Thyroid gland (tissue), 4 donors: ENCODE measurements at regions not wholly inside any gene's neighbourhood (a gene's known extent, or its start where the extent isn't known, plus 50 kb on each side); places are given as distances from the start of the nearest gene placed in this dataset.

Experiments
- CTCF ChIP-seq, 6 experiments: fragments of 200-600 bp in 3 of 6; fragments of 450-650 bp in 3 of 6; sonication (generic) in 3 of 6; IDR thresholded peaks; one replicate each; pipeline ENCODE4 v1.5.1; 2016 to 2019; ENCODE audit warnings: antibody characterized with exemption in 6 of 6, mild to moderate bottlenecking in 2 of 6, inconsistent platforms in 1 of 6, moderate library complexity in 1 of 6
- POLR2A ChIP-seq, 2 donors: fragments of 450-650 bp; IDR thresholded peaks; one replicate each; pipeline ENCODE4 v1.6.1; 2017; ENCODE audit warnings: antibody characterized with exemption in 2 of 2, mild to moderate bottlenecking in 2 of 2, moderate library complexity in 1 of 2

DNA sequence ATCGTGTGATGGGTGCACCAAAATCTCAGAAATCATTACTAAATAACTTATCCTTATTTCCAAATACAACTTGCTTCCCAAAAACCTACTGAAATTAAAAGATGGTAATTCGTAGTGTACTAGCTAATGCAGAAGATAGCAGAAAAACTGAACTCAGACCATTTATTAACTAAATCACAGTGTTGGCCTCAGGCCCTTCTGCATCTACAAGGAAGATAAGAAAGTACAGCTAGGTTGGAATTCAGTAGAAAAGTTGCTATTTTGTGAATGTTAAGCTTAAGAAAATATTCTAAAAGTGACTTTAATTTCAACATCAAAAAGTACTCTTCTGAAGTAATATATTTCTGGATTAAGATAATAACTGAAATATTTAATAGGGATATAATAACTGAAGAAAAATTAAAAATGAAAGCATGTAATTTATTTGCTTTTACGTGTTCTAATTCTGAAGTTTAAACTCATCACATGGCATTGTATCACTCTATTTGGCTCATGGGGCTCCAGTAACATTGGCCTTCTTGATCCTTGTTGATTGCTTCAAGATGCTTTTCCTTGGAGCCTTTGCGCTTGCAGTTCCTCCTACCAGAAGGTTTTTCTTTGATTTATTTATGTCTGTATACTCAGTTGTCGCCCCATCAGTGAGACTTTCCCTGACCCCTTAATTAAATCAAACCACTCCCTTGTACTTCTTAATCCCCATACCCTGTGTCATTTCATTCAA is 847.9 kb upstream of the ANO3 start:
- no peak for TF ChIP-seq CTCF (IDR thresholded peaks at IDR 0.05)
- TF ChIP-seq POLR2A (IDR thresholded peaks at IDR 0.05), result no peak
